ENCODE measurements at regions not wholly inside any gene's neighbourhood (a gene's known extent, or its start where the extent isn't known, plus 50 kb on each side); places are given as distances from the start of the nearest gene placed in this dataset.

GRCh38 chr16:89034573-89034961 is 57.6 kb upstream of the CBFA2T3 start:
- H3K4me1 Mint-ChIP-seq (ENCODE audit: low read depth): peaks cover 28% of the 10 kb centered on the region

GRCh38 chr16:89034971-89035668 is 58.1 kb upstream of the CBFA2T3 start:
- intact Hi-C loops (cut with micrococcal nuclease): no loop called here
- DNase-seq (peak; percentile 33), ATAC-seq (no peak)
- Mint-ChIP-seq H3K4me3 (no peak overlapping the region), H3K27me3 (peaks cover 4% of the 10 kb centered on the region), H3K4me1 (ENCODE audit: low read depth) (peaks cover 28% of the 10 kb centered on the region), H3K36me3 (ENCODE audit: low read depth) (peaks cover 2% of the 10 kb centered on the region), H3K9me3 (peaks cover 5% of the 10 kb centered on the region), H3K27ac (no peak overlapping the region)
- ChIA-PET POLR2A (interaction anchor here (1.1 kb wide), 1 partner anchor 9 kb away, joined by 3 read pairs; no protein-coding TSS in a partner anchor), CTCF (no interaction called here)
- TF ChIP-seq CTCF (IDR thresholded peaks at IDR 0.05): no peak

More at GRCh38 chr16:89034573-89034961, 57.6 kb upstream of the CBFA2T3 start:
- H3K36me3 Mint-ChIP-seq (ENCODE audit: low read depth): peaks cover 2% of the 10 kb centered on the region
- peaks cover 4% of the 10 kb centered on the region for H3K27me3 Mint-ChIP-seq
- DNase-seq (no peak), ATAC-seq (no peak)
- TF ChIP-seq CTCF (IDR thresholded peaks at IDR 0.05): no peak
- intact Hi-C loops (cut with micrococcal nuclease): no loop called here
- ChIA-PET CTCF (no interaction called here), POLR2A (interaction anchor here (1.1 kb wide), 1 partner anchor 9 kb away, joined by 3 read pairs; no protein-coding TSS in a partner anchor)
- H3K9me3 Mint-ChIP-seq: peaks cover 5% of the 10 kb centered on the region
- H3K4me3 Mint-ChIP-seq: no peak overlapping the region
- H3K27ac Mint-ChIP-seq: no peak overlapping the region

- POLR2A ChIA-PET: no interaction called here
- H3K4me3 Mint-ChIP-seq: no peak overlapping the region
These were observed 57.7 kb upstream of the ACSF3 start for GRCh38 chr16:89035669-89036570.

GRCh38 chr16:89036776-89037175 is 56.9 kb upstream of the ACSF3 start:
- no peak for DNase-seq
- H3K4me1 Mint-ChIP-seq (ENCODE audit: low read depth): peaks cover 20% of the 10 kb centered on the region
- H3K4me3 Mint-ChIP-seq: no peak overlapping the region
- no peaks in the 10 kb centered on the region for H3K9me3 Mint-ChIP-seq
- H3K36me3 Mint-ChIP-seq (ENCODE audit: low read depth): no peaks in the 10 kb centered on the region
- no peak for TF ChIP-seq CTCF (IDR thresholded peaks at IDR 0.05)
- POLR2A ChIA-PET: no interaction called here
- no peak overlapping the region for H3K27ac Mint-ChIP-seq
- CTCF ChIA-PET: no interaction called here
- H3K27me3 Mint-ChIP-seq: peaks cover 1% of the 10 kb centered on the region
- intact Hi-C loops (cut with micrococcal nuclease): no loop called here
- ATAC-seq: no peak

More at GRCh38 chr16:89035669-89036570, 57.7 kb upstream of the ACSF3 start:
- peaks cover 25% of the 10 kb centered on the region for H3K4me1 Mint-ChIP-seq (ENCODE audit: low read depth)
- TF ChIP-seq CTCF (IDR thresholded peaks at IDR 0.05): no peak
- CTCF ChIA-PET: no interaction called here
- peaks cover under 1% of the 10 kb centered on the region for H3K36me3 Mint-ChIP-seq (ENCODE audit: low read depth)
- H3K27ac Mint-ChIP-seq: no peak overlapping the region
- intact Hi-C loops (cut with micrococcal nuclease): no loop called here
- H3K9me3 Mint-ChIP-seq: peaks cover 2% of the 10 kb centered on the region
- ATAC-seq: no peak
- peaks cover 1% of the 10 kb centered on the region for H3K27me3 Mint-ChIP-seq
- no peak for DNase-seq

Data from activated CD8-positive, alpha-beta T cell treated with anti-CD3 and anti-CD28 coated beads for 36 hours (primary cell).